ENCODE measurements at regions not wholly inside any gene's neighbourhood (a gene's known extent, or its start where the extent isn't known, plus 50 kb on each side); places are given as distances from the start of the nearest gene placed in this dataset.

GRCh38 chr3:66620296-66620695 lies 119.5 kb upstream of the LRIG1 start:
- no peak for TF ChIP-seq YY1 (tag by site-specific recombination; IDR thresholded peaks at IDR 0.05)
- TF ChIP-seq REST (tag by site-specific recombination; IDR thresholded peaks at IDR 0.05), result no peak
- no peak for TF ChIP-seq CTCF (tag by site-specific recombination; IDR thresholded peaks at IDR 0.05)
- TF ChIP-seq ZBTB8A (tag by site-specific recombination; IDR thresholded peaks at IDR 0.05), result no peak

All from HEK293 (cell line).